SK-N-MC (cell line): ENCODE measurements at regions not wholly inside any gene's neighbourhood (a gene's known extent, or its start where the extent isn't known, plus 50 kb on each side); places are given as distances from the start of the nearest gene placed in this dataset.

ENCODE experiments used
- FOXP2 ChIP-seq: optimal IDR thresholded peaks from 2 replicates; pipeline ENCODE3; 2011; ENCODE audit warnings: mild to moderate bottlenecking, moderate library complexity; ENCODE audit not compliant: insufficient read depth; ENCODE audit errors: extremely low read length, control extremely low read depth
- POLR2AphosphoS5 ChIP-seq: IDR thresholded peaks from 2 replicates; pipeline ENCODE4 v1.6.1; 2012; ENCODE audit warnings: mild to moderate bottlenecking, low read depth, low read length, borderline replicate concordance

DNA sequence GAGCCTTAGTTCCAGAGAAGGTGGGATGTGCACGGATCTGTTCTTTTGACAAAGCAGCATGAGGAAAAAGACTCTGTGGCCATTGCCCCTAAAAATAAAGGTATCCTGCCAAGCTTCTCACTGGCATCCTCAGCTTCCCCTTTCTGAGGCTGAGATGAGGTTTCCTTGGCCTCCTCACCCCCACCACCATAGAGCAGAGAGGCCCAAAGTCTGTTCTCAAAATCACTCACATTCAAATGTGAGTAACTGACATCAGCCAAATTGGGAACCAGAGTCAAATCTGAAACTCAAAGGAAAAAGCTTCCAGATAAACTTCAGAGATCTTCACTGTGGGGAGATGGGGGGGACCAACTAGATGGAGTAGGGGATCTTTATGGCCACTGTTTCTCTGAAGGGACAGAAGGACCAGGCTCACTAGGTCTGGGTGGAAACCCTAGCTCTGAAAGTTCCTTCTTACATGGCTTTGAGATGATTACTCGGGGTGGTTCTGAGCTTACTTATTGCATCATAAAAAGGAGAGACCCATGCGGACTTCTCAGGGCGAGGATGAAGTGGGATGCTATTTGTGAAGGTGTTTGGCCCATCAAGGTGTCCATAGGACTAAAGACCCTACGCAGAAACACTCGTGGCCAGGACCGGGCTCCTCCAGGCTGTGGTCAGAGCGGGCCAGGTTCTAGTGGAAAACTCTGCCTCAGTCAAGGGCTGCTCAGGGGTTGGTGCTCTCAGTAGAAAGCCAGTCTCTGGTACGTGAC, 61.5 kb upstream of the MEF2A start:
- TF ChIP-seq POLR2AphosphoS5 (no peak), FOXP2 (no peak)
